ENCODE measurements at regions not wholly inside any gene's neighbourhood (a gene's known extent, or its start where the extent isn't known, plus 50 kb on each side); places are given as distances from the start of the nearest gene placed in this dataset.
A peak's percentile ranks its signal among the peaks of the same experiment; 100 is the strongest.

DNA sequence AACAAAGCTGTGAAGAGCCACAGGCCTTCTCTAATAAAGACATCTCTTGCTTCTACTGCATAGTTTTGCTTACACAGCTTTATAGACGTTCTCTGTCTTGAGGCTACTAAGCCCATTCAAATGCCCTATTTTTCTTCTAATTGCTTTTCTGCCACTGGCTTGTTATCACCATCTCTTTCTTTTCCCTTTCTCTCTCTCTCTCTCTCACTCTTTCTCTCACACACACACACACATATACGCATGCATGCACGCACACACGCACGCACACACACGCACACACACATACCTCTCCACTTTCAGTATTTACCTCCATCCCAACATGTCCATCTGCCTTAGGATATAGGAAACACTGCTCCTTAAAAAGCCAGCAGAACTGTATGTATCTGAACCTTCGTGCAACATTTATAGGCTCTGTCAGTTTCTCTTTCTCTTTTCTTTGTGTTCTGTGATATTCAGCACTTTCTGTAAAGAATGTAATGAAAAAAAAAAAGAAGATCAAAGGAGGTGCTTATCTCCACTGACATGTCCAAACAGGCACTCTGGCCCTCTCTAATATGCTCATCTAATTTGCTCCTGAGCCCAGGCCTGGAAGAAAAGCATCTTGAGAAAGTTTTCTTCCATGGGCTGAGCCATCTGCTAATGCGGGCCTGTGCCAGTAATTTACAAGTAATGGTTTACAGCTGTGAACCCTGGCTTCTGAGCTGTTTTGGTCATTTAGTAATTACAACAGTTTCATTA, 1046.7 kb upstream of the MAP3K7 start:
- Histone ChIP-seq H3K9me3 (ENCODE audit: control insufficient read depth in 2 of 2, insufficient read depth in 1 of 2, low read depth in 1 of 2, low read length in 1 of 2) (no peaks in the 10 kb centered on the region), H3K36me3 (ENCODE audit: control insufficient read depth in 3 of 3, insufficient read depth in 2 of 3, low read depth in 1 of 3, low read length in 3 of 3) (no peaks in the 10 kb centered on the region), H3K27ac (ENCODE audit: low read depth in 1 of 3, low read length in 2 of 3) (no peak overlapping the region), H3K27me3 (ENCODE audit: control insufficient read depth in 3 of 3, insufficient read depth in 3 of 3, low read length in 3 of 3) (no peaks in the 10 kb centered on the region), H3K4me3 (ENCODE audit: low read depth in 1 of 3, low read length in 3 of 3) (no peak overlapping the region), H3K4me1 (ENCODE audit: control insufficient read depth in 3 of 3, insufficient read depth in 2 of 3, low read depth in 1 of 3, low read length in 2 of 3) (no peaks in the 10 kb centered on the region)
- FAIRE-seq (no peak), DNase-seq (peak; percentile 3 to 5)
- WGBS, 3 donors = 26 to 69% (median 54%) methylated on average over 8 of the region's 8 CpGs

DNA sequence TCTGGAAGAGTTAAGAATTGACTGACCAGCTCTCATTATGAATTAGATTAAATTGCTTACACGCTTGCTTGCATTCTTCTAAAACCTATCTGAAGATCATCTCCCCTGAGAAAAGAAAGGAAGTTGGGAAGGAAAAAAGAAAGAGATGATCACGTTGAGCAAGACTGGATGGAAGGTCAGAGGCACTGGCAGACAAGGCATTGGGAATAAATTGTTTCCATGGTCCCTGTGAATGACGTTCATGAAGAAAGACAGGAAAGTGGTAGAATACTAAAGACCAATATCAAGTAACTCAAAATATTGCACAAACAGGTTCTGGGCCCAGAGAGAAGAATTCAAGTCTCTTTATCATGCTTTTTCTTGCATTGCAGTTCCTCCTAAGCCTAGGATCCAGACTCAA, 1045.4 kb upstream of the MAP3K7 start:
- DNase-seq (no peak), FAIRE-seq (no peak)
- no peaks in the 10 kb centered on the region for H3K27me3 ChIP-seq (ENCODE audit: control insufficient read depth in 3 of 3, insufficient read depth in 3 of 3, low read length in 3 of 3)
- H3K4me1 ChIP-seq (ENCODE audit: control insufficient read depth in 3 of 3, insufficient read depth in 2 of 3, low read depth in 1 of 3, low read length in 2 of 3) = no peaks in the 10 kb centered on the region
- no peak overlapping the region for H3K27ac ChIP-seq (ENCODE audit: low read depth in 1 of 3, low read length in 2 of 3)
- no peak overlapping the region for H3K4me3 ChIP-seq (ENCODE audit: low read depth in 1 of 3, low read length in 3 of 3)
- WGBS, 3 donors = 72 to 80% (median 74%) methylated on average over 3 of the region's 3 CpGs
- no peaks in the 10 kb centered on the region for H3K9me3 ChIP-seq (ENCODE audit: control insufficient read depth in 2 of 2, insufficient read depth in 1 of 2, low read depth in 1 of 2, low read length in 1 of 2)
- H3K36me3 ChIP-seq (ENCODE audit: control insufficient read depth in 3 of 3, insufficient read depth in 2 of 3, low read depth in 1 of 3, low read length in 3 of 3) = no peaks in the 10 kb centered on the region

- WGBS, 3 donors = 90 to 94% (median 94%) methylated on average over 3 of the region's 3 CpGs
- no peak overlapping the region for H3K4me3 ChIP-seq (ENCODE audit: low read depth in 1 of 3, low read length in 3 of 3)
- no peak for DNase-seq
- no peaks in the 10 kb centered on the region for H3K4me1 ChIP-seq (ENCODE audit: control insufficient read depth in 3 of 3, insufficient read depth in 2 of 3, low read depth in 1 of 3, low read length in 2 of 3)
- H3K27me3 ChIP-seq (ENCODE audit: control insufficient read depth in 3 of 3, insufficient read depth in 3 of 3, low read length in 3 of 3) = no peaks in the 10 kb centered on the region
- no peak overlapping the region for H3K27ac ChIP-seq (ENCODE audit: low read depth in 1 of 3, low read length in 2 of 3)
- no peaks in the 10 kb centered on the region for H3K9me3 ChIP-seq (ENCODE audit: control insufficient read depth in 2 of 2, insufficient read depth in 1 of 2, low read depth in 1 of 2, low read length in 1 of 2)
- FAIRE-seq = no peak
- H3K36me3 ChIP-seq (ENCODE audit: control insufficient read depth in 3 of 3, insufficient read depth in 2 of 3, low read depth in 1 of 3, low read length in 3 of 3) = no peaks in the 10 kb centered on the region
Measured at GRCh38 chr6:91631227-91631626, 1044.4 kb upstream of the MAP3K7 start.

GRCh38 chr6:91626911-91627310, 1040.0 kb upstream of the MAP3K7 start:
- FAIRE-seq (no peak), DNase-seq (no peak)
- Histone ChIP-seq H3K36me3 (ENCODE audit: control insufficient read depth in 3 of 3, insufficient read depth in 2 of 3, low read depth in 1 of 3, low read length in 3 of 3) (no peaks in the 10 kb centered on the region), H3K27me3 (ENCODE audit: control insufficient read depth in 3 of 3, insufficient read depth in 3 of 3, low read length in 3 of 3) (no peaks in the 10 kb centered on the region), H3K4me1 (ENCODE audit: control insufficient read depth in 3 of 3, insufficient read depth in 2 of 3, low read depth in 1 of 3, low read length in 2 of 3) (no peaks in the 10 kb centered on the region), H3K4me3 (ENCODE audit: low read depth in 1 of 3, low read length in 3 of 3) (no peak overlapping the region), H3K27ac (ENCODE audit: low read depth in 1 of 3, low read length in 2 of 3) (no peak overlapping the region), H3K9me3 (ENCODE audit: control insufficient read depth in 2 of 2, insufficient read depth in 1 of 2, low read depth in 1 of 2, low read length in 1 of 2) (no peaks in the 10 kb centered on the region)
- WGBS, 3 donors = 68 to 88% (median 74%) methylated on average over 4 of the region's 4 CpGs

DNA sequence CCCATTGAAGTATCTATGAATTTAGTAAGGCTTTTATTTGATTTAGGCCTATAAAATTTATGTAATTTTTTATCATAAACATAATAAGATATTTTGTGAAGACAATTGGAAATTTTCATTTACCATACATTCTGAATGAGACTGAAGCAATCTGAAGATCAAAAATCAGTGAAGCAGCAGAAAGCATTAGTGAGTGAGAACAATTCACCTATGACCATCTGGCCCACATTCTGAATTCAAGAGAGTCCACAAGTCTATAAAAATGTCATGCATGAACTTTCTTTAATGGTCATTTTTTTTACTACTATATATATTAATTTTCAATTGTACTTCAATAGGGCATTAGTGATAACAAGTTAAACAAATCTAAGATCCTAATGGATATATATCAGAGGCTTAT, 1026.6 kb upstream of the MAP3K7 start:
- FAIRE-seq = no peak
- Histone ChIP-seq H3K4me1 (ENCODE audit: control insufficient read depth in 3 of 3, insufficient read depth in 2 of 3, low read depth in 1 of 3, low read length in 2 of 3) (no peaks in the 10 kb centered on the region), H3K27ac (ENCODE audit: low read depth in 1 of 3, low read length in 2 of 3) (no peak overlapping the region), H3K36me3 (ENCODE audit: control insufficient read depth in 3 of 3, insufficient read depth in 2 of 3, low read depth in 1 of 3, low read length in 3 of 3) (no peaks in the 10 kb centered on the region), H3K27me3 (ENCODE audit: control insufficient read depth in 3 of 3, insufficient read depth in 3 of 3, low read length in 3 of 3) (no peaks in the 10 kb centered on the region), H3K4me3 (ENCODE audit: low read depth in 1 of 3, low read length in 3 of 3) (no peak overlapping the region), H3K9me3 (ENCODE audit: control insufficient read depth in 2 of 2, insufficient read depth in 1 of 2, low read depth in 1 of 2, low read length in 1 of 2) (no peaks in the 10 kb centered on the region)
- DNase-seq = no peak

DNA sequence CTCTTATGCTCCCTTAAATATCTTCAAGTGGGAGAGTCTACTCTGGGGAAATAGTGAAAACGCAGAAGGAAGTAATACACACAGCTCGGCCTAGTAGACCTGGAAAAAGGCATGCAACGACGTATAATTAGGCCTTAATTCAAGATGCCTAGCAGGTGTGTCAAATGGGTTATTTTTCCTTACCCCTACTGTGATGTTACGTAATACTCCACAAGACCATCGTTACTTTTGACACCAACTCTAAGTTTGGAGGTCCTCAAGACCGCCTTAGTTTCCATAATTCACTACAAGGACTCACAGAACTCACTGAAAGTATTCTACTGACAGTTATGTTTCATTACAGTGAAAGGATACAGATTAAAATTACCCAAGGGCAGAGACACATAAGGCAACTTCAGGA, 1024.3 kb upstream of the MAP3K7 start:
- H3K4me3 ChIP-seq (ENCODE audit: low read depth in 1 of 3, low read length in 3 of 3) = no peak overlapping the region
- no peak for DNase-seq
- no peak overlapping the region for H3K27ac ChIP-seq (ENCODE audit: low read depth in 1 of 3, low read length in 2 of 3)
- FAIRE-seq = no peak
- no peaks in the 10 kb centered on the region for H3K9me3 ChIP-seq (ENCODE audit: control insufficient read depth in 2 of 2, insufficient read depth in 1 of 2, low read depth in 1 of 2, low read length in 1 of 2)
- H3K27me3 ChIP-seq (ENCODE audit: control insufficient read depth in 3 of 3, insufficient read depth in 3 of 3, low read length in 3 of 3) = no peaks in the 10 kb centered on the region
- no peaks in the 10 kb centered on the region for H3K4me1 ChIP-seq (ENCODE audit: control insufficient read depth in 3 of 3, insufficient read depth in 2 of 3, low read depth in 1 of 3, low read length in 2 of 3)
- WGBS, 3 donors = 92 to 94% (median 92%) methylated on average over 7 of the region's 7 CpGs
- no peaks in the 10 kb centered on the region for H3K36me3 ChIP-seq (ENCODE audit: control insufficient read depth in 3 of 3, insufficient read depth in 2 of 3, low read depth in 1 of 3, low read length in 3 of 3)

DNA sequence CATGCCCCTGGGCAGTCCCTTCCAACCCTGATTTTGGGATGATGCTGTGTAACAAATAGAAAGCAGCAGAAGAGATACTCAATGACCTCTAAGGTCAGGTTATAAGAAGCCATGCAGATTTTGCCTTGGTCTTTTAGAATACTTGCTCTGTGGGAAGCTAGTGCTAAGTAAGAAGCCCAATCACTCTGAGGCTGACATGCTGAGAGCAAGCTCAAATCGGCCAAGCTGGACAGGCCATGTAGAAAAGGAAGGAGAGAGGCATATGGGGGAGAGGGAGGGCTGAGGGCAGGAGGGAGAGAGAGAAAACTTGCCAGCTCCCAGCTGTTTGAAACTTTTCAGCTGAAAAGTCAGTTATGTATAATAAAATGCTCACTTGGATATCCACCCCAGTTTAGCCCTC, 1021.6 kb upstream of the MAP3K7 start:
- no peak for FAIRE-seq

DNA sequence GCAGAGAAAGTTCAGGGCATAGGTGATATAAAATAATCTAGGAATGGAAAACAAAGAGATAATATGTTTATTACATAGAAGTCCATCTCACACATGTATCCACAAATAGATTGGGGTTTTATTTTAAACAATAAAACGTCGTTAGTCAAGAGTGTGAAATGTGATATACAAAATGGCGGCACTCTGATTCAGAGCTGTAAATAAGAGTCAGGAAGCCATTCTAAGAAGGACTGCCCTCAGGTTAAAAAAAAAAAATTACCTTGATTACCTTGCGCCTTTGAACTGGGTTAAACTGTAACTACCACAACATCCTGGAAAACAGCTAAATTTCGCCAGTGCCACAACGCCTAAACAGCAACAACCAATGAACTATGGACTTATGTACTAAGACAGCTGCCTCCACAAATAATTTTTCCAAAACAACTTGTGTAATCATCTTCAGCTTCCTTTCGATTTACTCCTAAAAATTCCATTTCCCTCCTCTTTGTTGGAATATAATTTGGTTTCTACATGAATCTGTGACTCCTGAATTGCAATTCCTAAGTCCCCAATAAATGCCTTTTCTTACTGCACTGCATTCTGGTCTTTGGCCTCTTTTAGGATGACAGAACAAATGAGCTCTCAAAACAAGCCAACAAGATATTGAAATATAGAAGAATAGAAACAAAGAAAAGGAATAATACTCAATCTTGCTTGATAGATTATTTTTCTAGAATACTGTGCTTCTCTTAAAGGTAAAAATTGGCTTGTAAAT, 1019.5 kb upstream of the MAP3K7 start:
- H3K27me3 ChIP-seq (ENCODE audit: control insufficient read depth in 3 of 3, insufficient read depth in 3 of 3, low read length in 3 of 3) = no peaks in the 10 kb centered on the region
- no peaks in the 10 kb centered on the region for H3K4me1 ChIP-seq (ENCODE audit: control insufficient read depth in 3 of 3, insufficient read depth in 2 of 3, low read depth in 1 of 3, low read length in 2 of 3)
- no peak overlapping the region for H3K4me3 ChIP-seq (ENCODE audit: low read depth in 1 of 3, low read length in 3 of 3)
- no peak overlapping the region for H3K27ac ChIP-seq (ENCODE audit: low read depth in 1 of 3, low read length in 2 of 3)
- no peak for FAIRE-seq
- no peaks in the 10 kb centered on the region for H3K9me3 ChIP-seq (ENCODE audit: control insufficient read depth in 2 of 2, insufficient read depth in 1 of 2, low read depth in 1 of 2, low read length in 1 of 2)
- DNase-seq = peak in 1 of 2 donors; percentile 53
- WGBS, 3 donors = 25 to 74% (median 37%) methylated on average over 7 of the region's 7 CpGs
- no peaks in the 10 kb centered on the region for H3K36me3 ChIP-seq (ENCODE audit: control insufficient read depth in 3 of 3, insufficient read depth in 2 of 3, low read depth in 1 of 3, low read length in 3 of 3)

More for the DNA sequence above, 1021.6 kb upstream of the MAP3K7 start:
- Histone ChIP-seq H3K4me1 (ENCODE audit: control insufficient read depth in 3 of 3, insufficient read depth in 2 of 3, low read depth in 1 of 3, low read length in 2 of 3) (no peaks in the 10 kb centered on the region), H3K4me3 (ENCODE audit: low read depth in 1 of 3, low read length in 3 of 3) (no peak overlapping the region), H3K9me3 (ENCODE audit: control insufficient read depth in 2 of 2, insufficient read depth in 1 of 2, low read depth in 1 of 2, low read length in 1 of 2) (no peaks in the 10 kb centered on the region), H3K27ac (ENCODE audit: low read depth in 1 of 3, low read length in 2 of 3) (no peak overlapping the region), H3K36me3 (ENCODE audit: control insufficient read depth in 3 of 3, insufficient read depth in 2 of 3, low read depth in 1 of 3, low read length in 3 of 3) (no peaks in the 10 kb centered on the region), H3K27me3 (ENCODE audit: control insufficient read depth in 3 of 3, insufficient read depth in 3 of 3, low read length in 3 of 3) (no peaks in the 10 kb centered on the region)
- 48 to 70% (median 50%) methylated on average over 1 of the region's 1 CpG for WGBS, 3 donors
- no peak for DNase-seq
